Left renal pelvis (tissue), 4 donors: ENCODE measurements at regions not wholly inside any gene's neighbourhood (a gene's known extent, or its start where the extent isn't known, plus 50 kb on each side); places are given as distances from the start of the nearest gene placed in this dataset.

ENCODE experiments used
- DNase-seq, 4 donors: peaks; one replicate each; pipeline ENCODE4 v3.0.0-alpha.2; 2013; ENCODE audit warnings: low read depth in 4 of 4, low spot score in 3 of 4

DNA sequence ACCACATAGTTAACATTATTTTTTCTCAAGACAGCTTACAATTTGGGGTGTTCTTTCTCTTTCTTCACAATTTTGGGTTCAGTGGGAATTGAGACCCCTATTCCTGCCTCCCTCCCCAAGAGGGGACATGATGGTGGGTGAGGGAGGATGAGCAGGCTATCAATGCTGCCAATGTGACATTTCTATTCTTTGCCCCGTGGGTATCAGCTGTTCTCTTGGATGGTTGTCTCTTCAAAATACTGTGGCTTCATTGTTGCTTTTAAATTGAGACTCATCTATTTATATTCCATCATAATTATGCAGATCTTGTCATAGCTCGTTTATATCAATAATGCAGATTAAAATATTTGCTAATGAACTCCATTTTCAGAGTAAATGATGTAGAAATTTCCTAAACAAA is 56.5 kb upstream of the ANO4 start:
- no peak for DNase-seq

DNA sequence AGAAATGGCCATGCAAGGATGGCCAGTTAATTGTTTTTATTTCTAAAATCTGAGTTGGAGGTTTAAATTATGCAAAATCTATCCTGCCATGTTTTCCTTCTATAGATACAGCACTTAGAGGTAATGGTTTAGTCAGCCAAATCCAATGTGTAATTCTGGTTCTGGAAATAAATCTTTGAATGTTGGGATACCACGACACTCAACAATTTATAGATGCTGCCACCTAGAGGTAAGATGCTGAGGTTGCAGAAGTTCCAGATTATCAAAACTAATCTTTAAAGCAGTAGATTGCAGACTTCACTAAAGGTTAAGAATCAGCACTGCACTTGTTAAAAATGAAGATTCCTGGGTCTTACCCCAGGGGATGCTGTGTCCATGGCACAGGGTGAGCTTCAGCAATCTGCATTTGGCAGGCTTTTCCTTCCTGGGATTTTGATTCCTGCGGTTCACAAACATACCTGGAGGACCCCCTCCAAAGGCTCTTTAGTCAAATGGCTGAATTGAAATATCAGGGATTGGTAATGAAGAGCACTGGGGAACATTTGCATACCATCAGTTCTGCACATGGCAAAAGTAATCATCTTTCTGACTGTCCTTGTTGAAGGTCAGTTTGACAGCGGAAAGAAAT is 53.4 kb upstream of the ANO4 start:
- no peak for DNase-seq

DNA sequence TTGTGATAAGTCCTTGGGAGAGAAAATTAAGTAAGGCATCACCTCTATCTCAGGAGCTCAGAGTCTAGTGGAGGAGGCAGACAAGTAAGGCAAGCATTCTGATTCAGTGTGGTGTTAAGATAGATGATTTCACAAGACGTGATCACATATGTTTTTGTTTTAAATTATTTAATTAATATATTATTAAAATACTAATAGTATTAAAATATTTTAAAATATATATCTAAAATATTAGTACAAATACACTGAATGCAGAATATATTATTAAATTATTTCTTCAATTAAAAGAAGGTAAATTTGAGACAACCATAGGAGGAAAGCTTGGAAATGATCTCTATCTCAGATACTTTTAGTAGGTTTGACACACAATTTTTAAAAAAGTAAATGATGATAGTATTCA is 51.5 kb upstream of the ANO4 start:
- DNase-seq = no peak
